ENCODE measurements at regions not wholly inside any gene's neighbourhood (a gene's known extent, or its start where the extent isn't known, plus 50 kb on each side); places are given as distances from the start of the nearest gene placed in this dataset.
"Not testable (repeated sequence)": the region's sequence is repeated elsewhere in the genome, so short reads cannot be mapped to it uniquely, and the experiment has no call there.

DNA sequence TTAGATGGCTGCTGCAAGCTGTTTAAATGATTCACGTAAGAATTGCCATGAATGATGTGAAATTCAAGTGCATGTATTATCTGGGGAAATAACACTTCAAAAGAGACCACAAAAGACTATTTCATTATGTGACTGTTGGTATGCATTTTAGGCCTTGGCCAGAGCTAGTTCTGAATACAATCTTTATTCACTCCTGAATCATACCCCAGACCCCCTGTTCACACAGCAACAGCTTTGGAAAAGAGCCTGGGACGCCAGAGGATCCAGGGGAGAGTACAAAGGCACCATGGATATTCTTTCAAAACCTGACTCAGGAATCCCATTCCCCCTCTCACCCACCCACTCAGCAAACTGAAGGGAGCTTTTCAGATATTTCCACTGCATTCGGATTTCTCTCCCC, 377.1 kb upstream of the DPP6 start:
- Histone ChIP-seq H3K4me1 (ENCODE audit: low read length) (no peaks in the 10 kb centered on the region), H4K20me1 (ENCODE audit: insufficient read depth, low read depth, low read length) (no peaks in the 10 kb centered on the region), H3K79me2 (ENCODE audit: low read length) (no peaks in the 10 kb centered on the region), H3K4me2 (ENCODE audit: low read depth, low read length, poor library complexity, severe bottlenecking) (no peak overlapping the region), H3K27me3 (ENCODE audit: low read length) (no peaks in the 10 kb centered on the region), H3K36me3 (ENCODE audit: insufficient read depth, low read length) (no peaks in the 10 kb centered on the region), H2AFZ (ENCODE audit: low read length) (no peak overlapping the region), H3K4me3 (ENCODE audit: low read length) (no peak overlapping the region), H3K9me2 (replicated peaks; ENCODE audit: insufficient read depth, low read length) (no peaks in the 10 kb centered on the region), H3K9me3 (ENCODE audit: low read length) (no peaks in the 10 kb centered on the region), H3K27ac (ENCODE audit: low read length) (no peak overlapping the region), H3K9ac (ENCODE audit: low read length) (no peak overlapping the region)
- no peak for DNase-seq

DNA sequence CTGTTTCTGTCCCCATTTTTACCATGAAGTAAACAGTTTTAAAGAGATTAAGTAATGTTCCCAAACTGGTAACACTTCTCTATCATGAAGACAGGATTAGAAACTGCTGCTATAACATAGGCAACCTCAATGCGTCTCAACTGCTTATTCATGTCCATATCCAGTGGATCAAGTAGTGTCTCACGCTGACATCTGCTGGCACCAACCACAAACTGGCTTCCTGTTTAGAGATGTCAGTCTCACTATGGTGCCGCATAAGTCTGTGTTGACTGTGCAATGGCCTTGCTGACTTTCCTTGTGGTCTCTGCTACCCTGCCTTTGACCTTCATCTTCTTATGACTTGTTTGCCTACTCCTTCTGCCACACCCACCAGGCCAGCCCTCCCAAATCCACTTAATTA, 369.6 kb upstream of the DPP6 start:
- Histone ChIP-seq H3K4me1 (ENCODE audit: low read length) (no peaks in the 10 kb centered on the region), H3K4me2 (ENCODE audit: low read depth, low read length, poor library complexity, severe bottlenecking) (no peak overlapping the region), H4K20me1 (ENCODE audit: insufficient read depth, low read depth, low read length) (no peaks in the 10 kb centered on the region), H3K36me3 (ENCODE audit: insufficient read depth, low read length) (no peaks in the 10 kb centered on the region), H3K27ac (ENCODE audit: low read length) (no peak overlapping the region), H3K9ac (ENCODE audit: low read length) (no peak overlapping the region), H3K9me2 (replicated peaks; ENCODE audit: insufficient read depth, low read length) (no peaks in the 10 kb centered on the region; the same call in 1 of the 2 replicates), H3K4me3 (ENCODE audit: low read length) (no peak overlapping the region), H3K9me3 (ENCODE audit: low read length) (no peaks in the 10 kb centered on the region), H3K79me2 (ENCODE audit: low read length) (no peaks in the 10 kb centered on the region), H2AFZ (ENCODE audit: low read length) (no peak overlapping the region), H3K27me3 (ENCODE audit: low read length) (no peaks in the 10 kb centered on the region)
- no peak for DNase-seq

DNA sequence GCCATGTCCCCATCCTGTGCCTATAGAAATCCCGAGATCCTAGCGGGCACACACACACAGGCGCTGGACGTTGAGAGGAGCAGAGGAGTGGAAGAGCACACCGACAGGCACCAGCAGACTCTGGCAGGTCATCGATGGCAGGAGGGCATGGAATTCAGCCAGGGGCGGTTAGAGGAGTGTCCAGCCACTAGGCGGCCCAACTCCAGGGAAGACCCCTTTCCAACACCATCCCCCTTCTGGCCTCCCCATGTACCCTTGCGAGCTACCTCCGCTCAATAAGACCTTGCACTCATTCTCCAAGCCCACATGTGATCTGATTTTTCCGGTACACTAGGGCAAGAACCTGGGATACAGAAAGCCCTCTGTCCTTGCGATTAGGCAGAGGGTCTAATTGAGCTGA, 356.0 kb upstream of the DPP6 start:
- Histone ChIP-seq H3K27ac (ENCODE audit: low read length) (no peak overlapping the region), H3K4me1 (ENCODE audit: low read length) (no peaks in the 10 kb centered on the region), H3K36me3 (ENCODE audit: insufficient read depth, low read length) (no peaks in the 10 kb centered on the region), H3K4me2 (ENCODE audit: low read depth, low read length, poor library complexity, severe bottlenecking) (no peak overlapping the region), H3K4me3 (ENCODE audit: low read length) (no peak overlapping the region), H2AFZ (ENCODE audit: low read length) (no peak overlapping the region), H3K27me3 (ENCODE audit: low read length) (no peaks in the 10 kb centered on the region), H3K9ac (ENCODE audit: low read length) (no peak overlapping the region), H4K20me1 (ENCODE audit: insufficient read depth, low read depth, low read length) (no peaks in the 10 kb centered on the region), H3K9me3 (ENCODE audit: low read length) (no peaks in the 10 kb centered on the region), H3K79me2 (ENCODE audit: low read length) (no peaks in the 10 kb centered on the region), H3K9me2 (replicated peaks; ENCODE audit: insufficient read depth, low read length) (no peaks in the 10 kb centered on the region)
- no peak for DNase-seq

DNA sequence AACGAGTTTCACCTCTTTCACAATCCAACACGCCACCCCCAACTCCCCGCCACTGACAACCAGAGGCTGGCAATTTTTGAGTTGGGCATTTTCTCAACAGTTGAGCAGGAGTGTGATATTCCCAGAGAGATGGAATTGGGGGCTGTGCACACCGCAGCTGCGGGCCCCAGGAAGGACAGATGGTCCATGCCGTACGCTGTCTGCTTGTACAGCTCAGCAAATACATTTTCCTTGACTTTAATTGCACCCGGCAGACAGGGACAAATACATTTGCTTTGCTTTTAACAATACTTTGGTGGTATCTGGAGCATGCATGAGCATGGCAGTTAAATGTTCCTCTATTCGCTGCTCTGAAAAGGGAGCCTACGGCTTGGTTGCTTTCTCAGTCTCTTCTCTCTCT, 354.2 kb upstream of the DPP6 start:
- H3K36me3 ChIP-seq (ENCODE audit: insufficient read depth, low read length) = no peaks in the 10 kb centered on the region
- no peak overlapping the region for H3K4me3 ChIP-seq (ENCODE audit: low read length)
- H3K27me3 ChIP-seq (ENCODE audit: low read length) = no peaks in the 10 kb centered on the region
- no peaks in the 10 kb centered on the region for H3K4me1 ChIP-seq (ENCODE audit: low read length)
- no peak overlapping the region for H3K4me2 ChIP-seq (ENCODE audit: low read depth, low read length, poor library complexity, severe bottlenecking)
- no peaks in the 10 kb centered on the region for H3K79me2 ChIP-seq (ENCODE audit: low read length)
- DNase-seq = no peak
- no peaks in the 10 kb centered on the region for H3K9me3 ChIP-seq (ENCODE audit: low read length)
- no peak overlapping the region for H3K27ac ChIP-seq (ENCODE audit: low read length)
- no peaks in the 10 kb centered on the region for H3K9me2 ChIP-seq (replicated peaks; ENCODE audit: insufficient read depth, low read length)
- H2AFZ ChIP-seq (ENCODE audit: low read length) = no peak overlapping the region
- no peaks in the 10 kb centered on the region for H4K20me1 ChIP-seq (ENCODE audit: insufficient read depth, low read depth, low read length)
- no peak overlapping the region for H3K9ac ChIP-seq (ENCODE audit: low read length)

DNA sequence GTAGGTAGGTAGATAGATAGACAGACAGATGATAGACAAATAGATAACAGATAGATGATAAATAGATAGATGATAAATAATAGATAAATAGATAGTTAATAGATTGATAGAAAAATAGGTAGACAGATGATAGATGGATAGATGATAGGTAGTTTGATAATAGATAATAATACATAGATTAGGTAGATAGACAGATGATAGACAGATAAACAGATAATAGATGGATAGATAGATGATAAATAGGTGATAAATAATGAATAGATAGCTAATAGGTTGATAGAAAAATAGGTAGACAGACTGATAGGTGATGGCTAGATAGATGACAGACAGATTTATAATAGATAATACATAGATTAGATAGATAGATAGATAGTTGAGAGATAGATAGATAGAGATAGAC, 350.5 kb upstream of the DPP6 start:
- Histone ChIP-seq H3K4me1 (ENCODE audit: low read length) (no peaks in the 10 kb centered on the region), H3K4me2 (ENCODE audit: low read depth, low read length, poor library complexity, severe bottlenecking) (no peak overlapping the region), H3K9me3 (ENCODE audit: low read length) (no peaks in the 10 kb centered on the region), H3K27ac (ENCODE audit: low read length) (no peak overlapping the region), H3K36me3 (ENCODE audit: insufficient read depth, low read length) (no peaks in the 10 kb centered on the region), H3K27me3 (ENCODE audit: low read length) (no peaks in the 10 kb centered on the region), H3K79me2 (ENCODE audit: low read length) (no peaks in the 10 kb centered on the region), H3K9ac (ENCODE audit: low read length) (no peak overlapping the region), H4K20me1 (ENCODE audit: insufficient read depth, low read depth, low read length) (no peaks in the 10 kb centered on the region), H2AFZ (ENCODE audit: low read length) (no peak overlapping the region), H3K9me2 (replicated peaks; ENCODE audit: insufficient read depth, low read length) (no peaks in the 10 kb centered on the region), H3K4me3 (ENCODE audit: low read length) (no peak overlapping the region)
- no peak for DNase-seq

DNA sequence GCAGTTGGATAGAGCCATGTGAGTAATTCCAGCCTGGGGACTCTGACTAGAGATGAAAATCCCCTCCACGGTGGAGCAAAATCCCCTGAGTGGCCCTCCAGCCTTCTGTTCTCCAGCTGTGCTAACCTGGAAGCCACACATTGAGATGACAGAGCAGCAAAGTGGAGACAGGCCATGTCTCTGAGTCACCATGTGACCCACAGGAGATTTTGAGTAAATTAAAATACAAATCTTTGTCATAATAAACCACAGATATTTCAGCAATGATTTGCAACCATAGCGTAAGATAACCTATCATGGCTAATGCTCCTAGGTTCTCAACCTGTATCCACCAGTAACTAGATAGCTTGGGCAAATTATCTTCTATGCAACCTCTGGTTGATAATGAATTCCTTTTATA, 328.3 kb upstream of the DPP6 start:
- H3K4me1 ChIP-seq (ENCODE audit: low read length); H3K36me3 ChIP-seq (ENCODE audit: insufficient read depth, low read length); H3K9ac ChIP-seq (ENCODE audit: low read length); H3K9me2 ChIP-seq (replicated peaks; ENCODE audit: insufficient read depth, low read length); H4K20me1 ChIP-seq (ENCODE audit: insufficient read depth, low read depth, low read length); H3K27ac ChIP-seq (ENCODE audit: low read length); H3K4me2 ChIP-seq (ENCODE audit: low read depth, low read length, poor library complexity, severe bottlenecking); H3K27me3 ChIP-seq (ENCODE audit: low read length); H2AFZ ChIP-seq (ENCODE audit: low read length); DNase-seq; H3K4me3 ChIP-seq (ENCODE audit: low read length); H3K79me2 ChIP-seq (ENCODE audit: low read length); H3K9me3 ChIP-seq (ENCODE audit: low read length): not testable (repeated sequence)

DNA sequence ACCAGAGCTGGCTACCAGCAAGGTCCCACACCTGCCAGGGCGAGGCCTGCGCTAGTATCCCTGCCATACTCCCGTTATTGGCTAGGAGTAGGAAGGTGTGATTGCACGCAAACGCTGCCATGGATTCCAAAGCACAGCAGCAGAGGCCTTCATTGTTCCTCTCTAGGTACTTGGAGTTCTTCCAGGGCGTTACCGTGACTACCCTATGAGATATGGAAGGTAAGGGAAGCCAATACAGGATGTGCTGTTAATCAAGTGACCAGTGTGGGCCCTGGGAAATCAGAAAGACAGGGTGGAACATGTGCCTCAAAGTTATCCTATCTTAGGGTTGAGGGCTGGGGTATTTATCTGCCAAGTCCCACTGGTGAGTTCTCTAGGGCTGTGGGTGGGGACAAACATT, 320.7 kb upstream of the DPP6 start:
- not testable (repeated sequence) for H3K79me2 ChIP-seq (ENCODE audit: low read length); H3K27ac ChIP-seq (ENCODE audit: low read length); H3K27me3 ChIP-seq (ENCODE audit: low read length); H3K4me2 ChIP-seq (ENCODE audit: low read depth, low read length, poor library complexity, severe bottlenecking); H3K4me3 ChIP-seq (ENCODE audit: low read length); H3K9me3 ChIP-seq (ENCODE audit: low read length); H3K4me1 ChIP-seq (ENCODE audit: low read length); H2AFZ ChIP-seq (ENCODE audit: low read length); H3K9me2 ChIP-seq (replicated peaks; ENCODE audit: insufficient read depth, low read length); H3K36me3 ChIP-seq (ENCODE audit: insufficient read depth, low read length); DNase-seq; H3K9ac ChIP-seq (ENCODE audit: low read length); H4K20me1 ChIP-seq (ENCODE audit: insufficient read depth, low read depth, low read length)

DNA sequence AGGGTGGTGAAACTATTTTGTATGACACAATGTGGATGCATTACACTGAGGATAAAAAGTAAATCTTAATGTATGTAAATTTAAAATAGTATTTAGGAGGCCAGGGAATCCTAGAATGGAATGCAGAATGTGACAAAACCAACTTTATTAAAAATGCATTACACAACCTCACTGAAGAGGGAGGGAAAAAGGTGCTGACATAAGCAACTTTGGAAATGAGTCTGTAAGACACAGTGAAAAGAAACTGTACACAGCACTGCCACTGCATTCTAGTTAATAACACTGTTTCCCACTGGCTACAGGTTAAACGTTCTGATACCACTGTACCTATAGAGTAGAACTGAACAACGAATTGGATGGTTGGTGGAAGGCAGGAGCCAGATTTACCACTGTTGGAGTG, 308.8 kb upstream of the DPP6 start:
- H3K4me1 ChIP-seq (ENCODE audit: low read length); H3K9ac ChIP-seq (ENCODE audit: low read length); H3K36me3 ChIP-seq (ENCODE audit: insufficient read depth, low read length); H3K4me3 ChIP-seq (ENCODE audit: low read length); H3K9me2 ChIP-seq (replicated peaks; ENCODE audit: insufficient read depth, low read length); H3K27ac ChIP-seq (ENCODE audit: low read length); H4K20me1 ChIP-seq (ENCODE audit: insufficient read depth, low read depth, low read length); DNase-seq; H2AFZ ChIP-seq (ENCODE audit: low read length); H3K27me3 ChIP-seq (ENCODE audit: low read length); H3K9me3 ChIP-seq (ENCODE audit: low read length); H3K4me2 ChIP-seq (ENCODE audit: low read depth, low read length, poor library complexity, severe bottlenecking); H3K79me2 ChIP-seq (ENCODE audit: low read length): not testable (repeated sequence)

DNA sequence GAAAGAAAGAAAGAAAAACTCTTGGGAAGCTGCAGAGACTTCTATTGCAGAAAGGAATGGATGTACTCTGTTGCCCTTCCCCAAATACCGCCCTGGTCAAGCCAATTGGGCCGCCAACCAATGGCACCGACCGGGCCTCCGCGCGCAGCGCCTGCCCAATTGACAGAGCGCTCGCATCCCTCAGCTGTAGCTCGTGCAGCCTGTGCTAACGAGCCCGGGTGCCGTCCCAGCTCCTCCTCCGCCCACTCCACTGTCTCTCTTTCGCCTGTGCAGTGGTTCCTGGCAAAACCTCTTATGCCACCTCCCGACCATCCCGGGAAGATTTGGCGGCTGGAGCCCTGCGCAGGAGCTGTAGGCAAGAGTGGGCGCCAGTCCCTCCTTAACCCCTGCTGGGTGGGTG, 304.2 kb upstream of the DPP6 start:
- not testable (repeated sequence) for H4K20me1 ChIP-seq (ENCODE audit: insufficient read depth, low read depth, low read length); H3K9me3 ChIP-seq (ENCODE audit: low read length); H3K9ac ChIP-seq (ENCODE audit: low read length); H3K36me3 ChIP-seq (ENCODE audit: insufficient read depth, low read length); H3K4me2 ChIP-seq (ENCODE audit: low read depth, low read length, poor library complexity, severe bottlenecking); H3K4me1 ChIP-seq (ENCODE audit: low read length); H2AFZ ChIP-seq (ENCODE audit: low read length); DNase-seq; H3K4me3 ChIP-seq (ENCODE audit: low read length); H3K27me3 ChIP-seq (ENCODE audit: low read length); H3K27ac ChIP-seq (ENCODE audit: low read length); H3K79me2 ChIP-seq (ENCODE audit: low read length); H3K9me2 ChIP-seq (replicated peaks; ENCODE audit: insufficient read depth, low read length)
